ENCODE measurements at regions not wholly inside any gene's neighbourhood (a gene's known extent, or its start where the extent isn't known, plus 50 kb on each side); places are given as distances from the start of the nearest gene placed in this dataset.

GRCh38 chr3:35079403-35079802 lies 559.9 kb upstream of the ARPP21 start:
- TF ChIP-seq CTCF (IDR thresholded peaks at IDR 0.05) = no peak
- no peak for TF ChIP-seq POLR2AphosphoS5 (IDR thresholded peaks at IDR 0.05; ENCODE audit: low read depth, low read length)
- TF ChIP-seq TCF7L2 (IDR thresholded peaks at IDR 0.05; ENCODE audit: low read depth, low read length) = no peak
